HG03060 (cell line): ENCODE measurements at regions not wholly inside any gene's neighbourhood (a gene's known extent, or its start where the extent isn't known, plus 50 kb on each side); places are given as distances from the start of the nearest gene placed in this dataset.
A peak's percentile ranks its signal among the peaks of the same experiment; 100 is the strongest.

ENCODE experiments used
- ATAC-seq: cut with Tn5 transposase; IDR thresholded peaks from one replicate; pipeline ENCODE4 v1.9.1; 2021; ENCODE audit warnings: low read depth, moderate number of reproducible peaks; ENCODE audit not compliant: unreplicated experiment

GRCh38 chr5:116765441-116765840, 190.8 kb upstream of the SEMA6A start:
- ATAC-seq, result no peak

GRCh38 chr5:116764941-116765340, 190.3 kb upstream of the SEMA6A start:
- no peak for ATAC-seq

- peak; percentile 74 for ATAC-seq
Measured at GRCh38 chr5:116763987-116764866, 189.6 kb upstream of the SEMA6A start.

- no peak for ATAC-seq
Measured at GRCh38 chr5:116759860-116760640, 185.4 kb upstream of the SEMA6A start.

- ATAC-seq, result no peak
Measured at GRCh38 chr5:116757326-116757725, 182.7 kb upstream of the SEMA6A start.

GRCh38 chr5:116756531-116756930, 181.9 kb upstream of the SEMA6A start:
- no peak for ATAC-seq

- no peak for ATAC-seq
Measured at GRCh38 chr5:116754556-116754955, 179.9 kb upstream of the SEMA6A start.

GRCh38 chr5:116751684-116752083, 177.1 kb upstream of the SEMA6A start:
- no peak for ATAC-seq

- no peak for ATAC-seq
Measured at GRCh38 chr5:116750631-116751580, 176.3 kb upstream of the SEMA6A start.

- ATAC-seq, result no peak
Measured at GRCh38 chr5:116747881-116748280, 173.3 kb upstream of the SEMA6A start.

- ATAC-seq, result no peak
Measured at GRCh38 chr5:116746668-116747067, 172.0 kb upstream of the SEMA6A start.

- ATAC-seq, result no peak
Measured at GRCh38 chr5:116740771-116741170, 166.1 kb upstream of the SEMA6A start.

GRCh38 chr5:116739571-116739970, 164.9 kb upstream of the SEMA6A start:
- ATAC-seq, result no peak

GRCh38 chr5:116738615-116739261, 164.1 kb upstream of the SEMA6A start:
- ATAC-seq, result no peak

- ATAC-seq, result no peak
Measured at GRCh38 chr5:116738239-116738614, 163.6 kb upstream of the SEMA6A start.

GRCh38 chr5:116736671-116737070, 162.0 kb upstream of the SEMA6A start:
- ATAC-seq, result no peak

- no peak for ATAC-seq
Measured at GRCh38 chr5:116733991-116734975, 159.7 kb upstream of the SEMA6A start.

- no peak for ATAC-seq
Measured at GRCh38 chr5:116732591-116732990, 158.0 kb upstream of the SEMA6A start.

- no peak for ATAC-seq
Measured at GRCh38 chr5:116731432-116731831, 156.8 kb upstream of the SEMA6A start.
